Right atrium auricular region (tissue), 2 donors: ENCODE measurements at regions not wholly inside any gene's neighbourhood (a gene's known extent, or its start where the extent isn't known, plus 50 kb on each side); places are given as distances from the start of the nearest gene placed in this dataset.

ENCODE experiments used
- DNase-seq: peaks from one replicate; pipeline ENCODE4 v3.0.0-alpha.2; 2019; ENCODE audit warnings: low spot score
- H3K27ac ChIP-seq, 2 donors: fragments of 200-600 bp; sonication (generic); 1 replicate in 1 of 2; 2 replicates in 1 of 2; pipeline ENCODE4 v1.5.1; 2016 to 2019
- H3K27me3 ChIP-seq, 2 donors: fragments of 200-600 bp; sonication (generic); one replicate each; pipeline versions ENCODE4 v1.5.1 to v1.6.0; 2017 to 2019
- H3K36me3 ChIP-seq: fragments of 200-600 bp; sonication (generic); one replicate; pipeline ENCODE4 v1.5.1; 2016
- H3K4me1 ChIP-seq, 2 donors: fragments of 200-600 bp; sonication (generic); one replicate each; pipeline versions ENCODE4 v1.5.1 to v1.6.0; 2017 to 2019
- H3K4me3 ChIP-seq, 2 donors: fragments of 200-600 bp; sonication (generic); 1 replicate in 1 of 2; 2 replicates in 1 of 2; pipeline ENCODE4 v1.5.1; 2017 to 2019; ENCODE audit warnings: mild to moderate bottlenecking in 1 of 2, moderate library complexity in 1 of 2
- H3K9me3 ChIP-seq, 2 donors: fragments of 200-600 bp; sonication (generic); one replicate each; pipeline ENCODE4 v1.5.1; 2019
- TF ChIP-seq, protein P1 (sequence below), 2 donors: fragments of 200-600 bp; sonication (generic); IDR thresholded peaks; one replicate each; pipeline ENCODE4 v1.5.1; 2019; ENCODE audit warnings: antibody characterized with exemption in 2 of 2

DNA sequence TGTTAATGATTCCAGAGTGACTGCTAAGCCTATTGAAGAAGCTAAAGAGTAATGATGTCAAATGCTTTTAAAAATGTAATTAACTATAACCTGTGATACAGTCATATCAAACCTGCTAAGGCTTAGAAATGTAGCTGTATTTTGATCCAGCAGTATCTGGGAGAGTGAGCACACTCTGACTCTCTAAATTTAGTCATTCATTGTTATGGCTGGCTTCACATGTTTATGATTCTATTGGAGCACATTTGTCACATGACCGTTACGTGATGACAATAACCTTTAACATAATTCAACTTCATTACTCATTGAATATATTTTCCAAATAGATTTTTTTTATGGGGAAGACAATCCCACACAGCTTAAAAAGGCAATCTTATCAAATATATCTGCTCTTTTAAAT is 587.1 kb downstream of the LMO4 start:
- no peak overlapping the region for H3K27ac ChIP-seq
- H3K27me3 ChIP-seq = no peaks in the 10 kb centered on the region

DNA sequence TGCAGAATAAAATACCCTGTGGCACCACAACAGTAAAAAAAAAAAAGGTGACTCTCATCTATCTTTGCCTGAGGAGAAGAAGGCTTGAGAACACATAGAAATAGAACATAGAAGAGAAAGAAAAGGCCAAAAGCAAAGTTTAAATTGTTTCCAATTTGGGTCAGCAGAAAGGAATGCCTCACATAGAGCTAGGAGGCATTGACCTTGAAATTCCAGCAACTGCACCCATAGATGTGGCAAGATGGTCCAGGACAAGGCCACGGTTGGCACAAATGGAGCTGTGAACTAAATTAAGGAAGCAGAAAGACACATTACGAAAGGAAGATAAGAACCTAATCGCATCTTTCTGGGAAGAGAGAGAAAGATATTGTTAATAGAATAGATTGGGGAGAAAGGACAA is 588.3 kb downstream of the LMO4 start:
- no peak for DNase-seq
- Histone ChIP-seq H3K27me3 (no peaks in the 10 kb centered on the region), H3K36me3 (no peaks in the 10 kb centered on the region), H3K4me1 (no peaks in the 10 kb centered on the region), H3K27ac (no peak overlapping the region), H3K9me3 (peaks cover 0 to 19% of the 10 kb centered on the region in 2 donors), H3K4me3 (no peak overlapping the region)
- TF ChIP-seq, protein P1, sequence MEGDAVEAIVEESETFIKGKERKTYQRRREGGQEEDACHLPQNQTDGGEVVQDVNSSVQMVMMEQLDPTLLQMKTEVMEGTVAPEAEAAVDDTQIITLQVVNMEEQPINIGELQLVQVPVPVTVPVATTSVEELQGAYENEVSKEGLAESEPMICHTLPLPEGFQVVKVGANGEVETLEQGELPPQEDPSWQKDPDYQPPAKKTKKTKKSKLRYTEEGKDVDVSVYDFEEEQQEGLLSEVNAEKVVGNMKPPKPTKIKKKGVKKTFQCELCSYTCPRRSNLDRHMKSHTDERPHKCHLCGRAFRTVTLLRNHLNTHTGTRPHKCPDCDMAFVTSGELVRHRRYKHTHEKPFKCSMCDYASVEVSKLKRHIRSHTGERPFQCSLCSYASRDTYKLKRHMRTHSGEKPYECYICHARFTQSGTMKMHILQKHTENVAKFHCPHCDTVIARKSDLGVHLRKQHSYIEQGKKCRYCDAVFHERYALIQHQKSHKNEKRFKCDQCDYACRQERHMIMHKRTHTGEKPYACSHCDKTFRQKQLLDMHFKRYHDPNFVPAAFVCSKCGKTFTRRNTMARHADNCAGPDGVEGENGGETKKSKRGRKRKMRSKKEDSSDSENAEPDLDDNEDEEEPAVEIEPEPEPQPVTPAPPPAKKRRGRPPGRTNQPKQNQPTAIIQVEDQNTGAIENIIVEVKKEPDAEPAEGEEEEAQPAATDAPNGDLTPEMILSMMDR (IDR thresholded peaks at IDR 0.05) = no peak

More for the DNA sequence above, 587.1 kb downstream of the LMO4 start:
- Histone ChIP-seq H3K4me3 (no peak overlapping the region), H3K4me1 (no peaks in the 10 kb centered on the region), H3K36me3 (no peaks in the 10 kb centered on the region), H3K9me3 (peaks cover 0 to 19% of the 10 kb centered on the region in 2 donors)
- TF ChIP-seq, protein P1 (IDR thresholded peaks at IDR 0.05) = no peak
- no peak for DNase-seq

DNA sequence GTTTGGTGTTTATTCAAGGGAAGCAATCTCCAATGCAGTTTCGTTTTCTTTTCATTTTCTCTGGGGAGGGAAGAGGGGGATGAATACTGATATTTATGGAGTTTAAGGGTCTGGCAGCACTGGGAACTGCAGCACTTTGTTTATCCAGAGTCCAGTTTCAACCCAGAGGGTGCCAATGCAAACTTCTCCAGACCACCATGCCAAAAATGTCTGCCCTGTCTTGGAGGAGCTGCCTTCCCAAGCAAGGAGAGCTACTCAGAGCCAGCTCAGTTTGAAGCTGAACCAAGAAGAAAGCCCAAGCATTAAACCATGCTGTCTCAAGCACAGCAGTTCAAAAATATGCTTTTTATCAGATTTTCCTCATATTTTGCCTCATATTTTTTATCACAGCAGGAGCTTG is 589.7 kb downstream of the LMO4 start:
- no peaks in the 10 kb centered on the region for H3K4me1 ChIP-seq
- no peak overlapping the region for H3K27ac ChIP-seq
- TF ChIP-seq, protein P1 (IDR thresholded peaks at IDR 0.05) = no peak
- no peak overlapping the region for H3K4me3 ChIP-seq
- H3K36me3 ChIP-seq = no peaks in the 10 kb centered on the region
- no peak for DNase-seq
- H3K9me3 ChIP-seq = peaks cover 0 to 12% of the 10 kb centered on the region in 2 donors
- no peaks in the 10 kb centered on the region for H3K27me3 ChIP-seq

DNA sequence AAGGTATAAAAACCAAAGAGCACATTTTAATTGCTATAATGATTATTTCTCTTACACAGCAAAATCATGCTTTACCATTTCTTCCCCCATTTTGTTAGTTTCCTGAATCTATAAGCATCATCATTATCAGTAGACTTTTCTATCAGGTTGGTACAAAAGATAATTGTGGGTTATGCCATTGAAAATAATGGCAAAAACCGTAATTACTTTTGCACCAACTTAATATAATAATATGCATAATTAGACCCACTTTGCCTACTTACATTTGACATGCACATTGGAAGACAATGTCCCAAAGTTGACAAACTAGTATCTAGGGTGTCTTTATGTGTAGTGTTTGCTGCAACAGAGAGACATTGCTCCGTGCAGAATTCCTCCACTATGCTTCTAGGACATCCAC is 594.2 kb downstream of the LMO4 start:
- H3K27ac ChIP-seq = no peak overlapping the region
- H3K4me1 ChIP-seq = no peaks in the 10 kb centered on the region
- H3K36me3 ChIP-seq = no peaks in the 10 kb centered on the region
- H3K27me3 ChIP-seq = no peaks in the 10 kb centered on the region
- TF ChIP-seq, protein P1 (IDR thresholded peaks at IDR 0.05) = no peak
- no peaks in the 10 kb centered on the region for H3K9me3 ChIP-seq
- DNase-seq = no peak
- no peak overlapping the region for H3K4me3 ChIP-seq

DNA sequence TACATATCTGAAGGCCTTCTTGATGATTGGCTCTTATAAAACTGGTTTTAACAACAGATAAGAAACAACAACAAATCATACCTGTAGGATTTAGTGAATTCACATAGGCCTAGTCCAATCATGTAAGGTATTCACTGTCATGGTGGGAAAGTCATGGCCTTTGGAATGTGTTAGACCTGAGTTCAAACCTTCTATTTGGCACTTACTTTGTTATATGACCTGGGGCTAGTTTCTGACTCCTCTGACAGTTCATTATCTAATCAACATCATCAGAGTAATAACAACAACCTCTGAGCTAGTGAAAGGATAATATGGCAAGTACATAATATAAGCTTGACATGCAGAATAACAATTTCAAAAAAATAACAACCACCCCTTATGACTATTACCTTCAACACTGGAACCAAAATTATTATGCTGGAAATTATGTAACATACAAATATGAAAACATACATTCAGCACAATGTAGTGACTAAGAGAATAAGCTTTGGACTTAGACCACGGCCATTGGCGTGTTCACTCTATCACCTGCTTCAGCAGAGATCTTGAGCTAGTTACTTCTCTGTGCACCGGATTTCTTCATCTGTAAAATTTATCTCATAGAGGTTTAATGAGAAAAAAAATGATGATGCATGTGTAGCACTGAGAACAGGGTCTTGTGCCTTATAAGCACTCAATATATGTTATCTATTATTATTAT is 597.6 kb downstream of the LMO4 start:
- TF ChIP-seq, protein P1 (IDR thresholded peaks at IDR 0.05) = no peak
- no peak for DNase-seq
- no peaks in the 10 kb centered on the region for H3K36me3 ChIP-seq
- peaks cover 0 to 7% of the 10 kb centered on the region in 2 donors for H3K9me3 ChIP-seq
- H3K27me3 ChIP-seq = no peaks in the 10 kb centered on the region
- no peaks in the 10 kb centered on the region for H3K4me1 ChIP-seq
- no peak overlapping the region for H3K4me3 ChIP-seq
- H3K27ac ChIP-seq = no peak overlapping the region

DNA sequence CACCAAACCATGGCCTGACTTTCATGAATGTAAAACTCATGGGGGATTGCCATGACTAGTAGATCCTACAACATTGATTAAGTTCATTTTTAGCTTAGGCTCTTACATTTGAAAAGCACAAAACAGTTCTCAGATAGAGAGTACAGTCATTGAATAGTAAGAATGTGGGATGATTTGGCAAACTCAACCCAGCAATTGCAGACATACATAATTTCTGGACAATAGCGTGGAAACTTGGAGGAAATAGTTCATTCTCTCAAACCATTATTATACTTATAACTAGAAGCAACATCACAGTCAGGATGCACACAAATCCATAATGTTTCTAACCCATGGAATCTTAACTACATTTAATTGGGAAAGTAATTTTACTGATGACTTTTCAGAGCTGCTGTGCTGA is 598.2 kb downstream of the LMO4 start:
- Histone ChIP-seq H3K9me3 (peaks cover 0 to 14% of the 10 kb centered on the region in 2 donors), H3K4me1 (no peaks in the 10 kb centered on the region), H3K4me3 (no peak overlapping the region), H3K36me3 (no peaks in the 10 kb centered on the region), H3K27ac (no peak overlapping the region), H3K27me3 (no peaks in the 10 kb centered on the region)
- TF ChIP-seq, protein P1 (IDR thresholded peaks at IDR 0.05) = no peak
- DNase-seq = no peak
